Mesendoderm (in vitro differentiated cells): ENCODE measurements at regions not wholly inside any gene's neighbourhood (a gene's known extent, or its start where the extent isn't known, plus 50 kb on each side); places are given as distances from the start of the nearest gene placed in this dataset.

ENCODE experiments used
- DNase-seq: peaks from one replicate; pipeline ENCODE4 v3.0.0; 2013
- H2AK5ac ChIP-seq: 2 replicates; pipeline ENCODE4 v1.6.1; 2013; ENCODE audit warnings: low read length, inconsistent platforms
- H2BK120ac ChIP-seq: 2 replicates; pipeline ENCODE4 v1.6.1; 2013; ENCODE audit warnings: low read depth, mild to moderate bottlenecking, low read length, moderate library complexity, mixed read lengths
- H2BK15ac ChIP-seq: replicated peaks from 2 replicates; pipeline ENCODE4 v1.6.1; 2013; ENCODE audit warnings: low read depth, mild to moderate bottlenecking, moderate library complexity
- H2BK5ac ChIP-seq: 2 replicates; pipeline ENCODE4 v1.6.1; 2013; ENCODE audit warnings: low read length, inconsistent platforms
- H3K18ac ChIP-seq: 2 replicates; pipeline ENCODE4 v1.6.1; 2013; ENCODE audit warnings: mild to moderate bottlenecking, low read length, mixed read lengths
- H3K23ac ChIP-seq: one replicate; pipeline ENCODE4 v1.6.1; 2013; ENCODE audit warnings: low read length
- H3K27ac ChIP-seq: 2 replicates; pipeline ENCODE4 v1.5.1; 2013; ENCODE audit warnings: low read depth, mild to moderate bottlenecking, inconsistent platforms, low read length, moderate library complexity
- H3K27me3 ChIP-seq: 2 replicates; pipeline ENCODE4 v1.6.1; 2013; ENCODE audit warnings: low read length, control low read depth, mild to moderate bottlenecking, inconsistent platforms; ENCODE audit not compliant: insufficient read depth, poor library complexity
- H3K36me3 ChIP-seq: 2 replicates; pipeline ENCODE4 v1.6.1; 2013; ENCODE audit warnings: low read length, inconsistent platforms; ENCODE audit not compliant: control insufficient read depth, insufficient read depth
- H3K4ac ChIP-seq: one replicate; pipeline ENCODE4 v1.6.1; 2013; ENCODE audit warnings: low read depth, mild to moderate bottlenecking, low read length, moderate library complexity
- H3K4me1 ChIP-seq: 2 replicates; pipeline ENCODE4 v1.6.1; 2013; ENCODE audit warnings: low read depth, low read length, inconsistent platforms; ENCODE audit not compliant: control insufficient read depth
- H3K4me2 ChIP-seq: 2 replicates; pipeline ENCODE4 v1.6.1; 2013; ENCODE audit warnings: low read length
- H3K4me3 ChIP-seq: 2 replicates; pipeline ENCODE4 v1.5.1; 2013; ENCODE audit warnings: mild to moderate bottlenecking, low read length
- H3K56ac ChIP-seq: one replicate; pipeline ENCODE4 v1.6.1; 2013; ENCODE audit warnings: low read length
- H3K79me1 ChIP-seq: 2 replicates; pipeline ENCODE4 v1.6.1; 2013; ENCODE audit warnings: low read length, inconsistent platforms
- H3K79me2 ChIP-seq: 2 replicates; pipeline ENCODE4 v1.6.1; 2013; ENCODE audit warnings: mild to moderate bottlenecking, low read length; ENCODE audit not compliant: control insufficient read depth, insufficient read depth
- H3K9ac ChIP-seq: 2 replicates; pipeline ENCODE4 v1.6.1; 2013; ENCODE audit warnings: low read length, inconsistent platforms
- H4K5ac ChIP-seq: one replicate; pipeline ENCODE4 v1.6.1; 2013; ENCODE audit warnings: low read length
- H4K8ac ChIP-seq: one replicate; pipeline ENCODE4 v1.6.1; 2013; ENCODE audit warnings: low read depth, mild to moderate bottlenecking, control low read depth, low read length, moderate library complexity
- WGBS: extraction: QIAGEN DNeasy Blood & Tissue Kit; methylation state at CpG from one replicate; pipeline ENCODE4 v1.1.7; 2013; ENCODE audit warnings: low lambda C conversion rate, missing lambda C conversion rate; ENCODE audit not compliant: insufficient coverage; ENCODE audit errors: extremely low coverage; 5-methylcytosine and 5-hydroxymethylcytosine counted together

DNA sequence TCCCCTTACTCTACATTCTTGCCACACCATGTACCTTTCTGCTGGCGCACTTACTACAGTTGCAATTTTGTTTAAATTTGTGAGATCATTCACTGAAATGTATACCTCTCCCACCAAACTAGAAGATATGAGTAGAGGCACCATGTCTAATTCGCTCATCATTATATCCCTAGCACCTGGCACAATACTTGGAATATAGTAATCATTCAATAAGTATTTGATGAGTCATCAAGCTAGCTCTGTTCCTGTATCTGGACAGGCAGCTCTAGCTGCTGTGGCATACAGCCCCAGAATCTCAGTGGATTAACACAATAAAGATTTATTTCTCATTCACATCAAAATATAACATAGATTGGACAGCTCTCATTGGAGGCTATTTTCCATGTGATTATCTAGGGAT is 245.9 kb downstream of the IDS start:
- Histone ChIP-seq H4K8ac (no peak overlapping the region), H3K4me3 (no peak overlapping the region), H2BK120ac (no peak overlapping the region), H4K5ac (no peak overlapping the region), H3K27ac (no peak overlapping the region), H3K4me2 (no peak overlapping the region), H3K4me1 (no peaks in the 10 kb centered on the region), H3K79me1 (no peaks in the 10 kb centered on the region), H3K27me3 (no peaks in the 10 kb centered on the region), H2AK5ac (no peak overlapping the region), H3K36me3 (no peaks in the 10 kb centered on the region), H3K23ac (no peak overlapping the region), H3K79me2 (no peaks in the 10 kb centered on the region), H2BK5ac (no peak overlapping the region), H3K18ac (no peak overlapping the region), H2BK15ac (no peak overlapping the region), H3K9ac (no peak overlapping the region), H3K56ac (no peak overlapping the region), H3K4ac (no peak overlapping the region)
- DNase-seq = no peak
- no CpG with 5 or more reads among the region's 2 CpGs for WGBS

DNA sequence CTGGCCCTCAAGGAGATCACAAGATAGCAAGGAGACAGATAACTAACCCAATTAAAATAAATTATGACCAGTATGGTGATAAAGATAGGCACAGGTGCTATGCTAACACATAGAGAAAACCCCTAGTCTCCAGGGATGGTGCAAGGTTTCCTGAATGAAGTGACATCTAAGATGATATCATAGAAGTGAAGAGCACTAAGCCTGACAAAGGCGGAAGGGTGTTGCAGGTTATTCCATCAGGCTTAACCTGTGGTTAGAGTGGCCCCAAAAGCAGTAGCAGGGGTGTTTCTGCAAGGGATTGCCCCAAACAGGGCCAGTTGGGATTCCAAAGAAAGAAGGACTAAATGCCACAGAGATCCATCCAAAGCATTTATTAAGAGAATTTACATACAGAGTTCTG is 249.2 kb downstream of the IDS start:
- H3K18ac ChIP-seq = no peak overlapping the region
- H3K4me3 ChIP-seq = no peak overlapping the region
- no peaks in the 10 kb centered on the region for H3K79me1 ChIP-seq
- no peak for DNase-seq
- H3K27ac ChIP-seq = no peak overlapping the region
- no CpG with 5 or more reads among the region's 1 CpG for whole genome bisulfite sequencing
- no peaks in the 10 kb centered on the region for H3K79me2 ChIP-seq
- H2AK5ac ChIP-seq = no peak overlapping the region
- no peak overlapping the region for H3K4ac ChIP-seq
- H3K4me1 ChIP-seq = no peaks in the 10 kb centered on the region
- no peak overlapping the region for H2BK15ac ChIP-seq
- H4K8ac ChIP-seq = no peak overlapping the region
- H3K36me3 ChIP-seq = no peaks in the 10 kb centered on the region
- H2BK120ac ChIP-seq = no peak overlapping the region
- no peak overlapping the region for H3K9ac ChIP-seq
- H3K4me2 ChIP-seq = no peak overlapping the region
- no peaks in the 10 kb centered on the region for H3K27me3 ChIP-seq
- no peak overlapping the region for H2BK5ac ChIP-seq
- no peak overlapping the region for H3K23ac ChIP-seq
- no peak overlapping the region for H3K56ac ChIP-seq
- no peak overlapping the region for H4K5ac ChIP-seq

DNA sequence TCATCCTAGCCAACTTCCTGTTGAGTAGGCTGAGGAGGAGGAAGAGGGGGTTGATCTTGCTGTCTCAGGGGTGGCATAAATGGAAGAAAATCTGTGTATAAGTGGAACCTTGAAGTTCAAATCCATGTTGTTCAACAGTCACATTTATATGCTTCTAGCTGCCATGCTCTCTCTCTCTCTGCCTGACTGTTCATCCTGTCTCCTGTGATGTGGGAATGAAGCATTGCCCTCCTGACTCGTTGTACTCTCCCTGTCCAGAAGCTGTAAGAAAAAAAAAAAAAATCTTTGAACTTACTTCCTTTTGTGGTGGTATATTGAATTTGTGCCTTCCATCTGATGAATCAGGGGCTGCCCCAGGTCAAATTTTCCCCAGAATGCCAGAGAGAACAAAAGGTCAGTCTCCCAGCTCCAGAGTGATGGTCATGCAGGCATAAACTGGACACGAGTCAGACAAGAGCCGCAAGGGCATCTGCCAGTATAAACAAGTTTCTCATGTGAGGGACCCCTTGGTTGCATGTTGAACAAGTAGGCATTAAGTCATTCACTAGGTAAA is 257.0 kb downstream of the IDS start:
- no peak overlapping the region for H2AK5ac ChIP-seq
- H3K4ac ChIP-seq = no peak overlapping the region
- H3K4me1 ChIP-seq = no peaks in the 10 kb centered on the region
- no peak overlapping the region for H4K5ac ChIP-seq
- H3K23ac ChIP-seq = no peak overlapping the region
- no peak overlapping the region for H3K18ac ChIP-seq
- no peak overlapping the region for H2BK15ac ChIP-seq
- H3K27me3 ChIP-seq = no peaks in the 10 kb centered on the region
- WGBS = no CpG with 5 or more reads among the region's 3 CpGs
- no peaks in the 10 kb centered on the region for H3K36me3 ChIP-seq
- H3K9ac ChIP-seq = no peak overlapping the region
- no peak overlapping the region for H3K56ac ChIP-seq
- H3K4me3 ChIP-seq = no peak overlapping the region
- no peak overlapping the region for H3K4me2 ChIP-seq
- no peak overlapping the region for H4K8ac ChIP-seq
- H3K27ac ChIP-seq = no peak overlapping the region
- no peak overlapping the region for H2BK5ac ChIP-seq
- no peaks in the 10 kb centered on the region for H3K79me1 ChIP-seq
- no peak overlapping the region for H2BK120ac ChIP-seq
- no peaks in the 10 kb centered on the region for H3K79me2 ChIP-seq
- DNase-seq = no peak

DNA sequence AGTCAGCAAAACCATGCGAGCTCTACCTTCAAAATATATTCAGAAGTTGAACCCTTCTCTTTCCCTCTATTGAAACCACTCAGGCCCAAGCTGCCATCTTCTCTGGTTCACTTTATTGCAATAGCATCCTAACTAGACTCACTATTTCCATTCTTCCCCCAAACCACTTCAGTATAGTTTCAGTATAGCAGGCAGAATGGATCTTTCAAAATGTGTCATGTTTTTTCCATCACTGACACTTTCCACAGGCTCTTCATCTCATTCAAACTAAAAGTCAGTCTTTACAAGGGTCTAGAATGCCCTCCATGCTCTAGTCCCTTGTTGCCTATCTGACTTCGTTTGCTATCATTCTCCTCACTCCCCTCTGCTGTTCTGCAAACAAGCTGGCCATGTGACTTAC is 274.4 kb downstream of the IDS start:
- H3K79me2 ChIP-seq = no peaks in the 10 kb centered on the region
- no peaks in the 10 kb centered on the region for H3K36me3 ChIP-seq
- H4K8ac ChIP-seq = no peak overlapping the region
- no peak overlapping the region for H3K27ac ChIP-seq
- no peak overlapping the region for H3K9ac ChIP-seq
- H2BK5ac ChIP-seq = no peak overlapping the region
- no peaks in the 10 kb centered on the region for H3K79me1 ChIP-seq
- H3K4ac ChIP-seq = no peak overlapping the region
- no peak overlapping the region for H3K18ac ChIP-seq
- no peak overlapping the region for H2BK15ac ChIP-seq
- H3K4me2 ChIP-seq = no peak overlapping the region
- no peak overlapping the region for H3K23ac ChIP-seq
- WGBS = no CpG with 5 or more reads among the region's 2 CpGs
- no peak overlapping the region for H4K5ac ChIP-seq
- no peak for DNase-seq
- no peaks in the 10 kb centered on the region for H3K27me3 ChIP-seq
- H3K4me3 ChIP-seq = no peak overlapping the region
- H3K56ac ChIP-seq = no peak overlapping the region
- no peak overlapping the region for H2AK5ac ChIP-seq
- H2BK120ac ChIP-seq = no peak overlapping the region
- H3K4me1 ChIP-seq = no peaks in the 10 kb centered on the region

DNA sequence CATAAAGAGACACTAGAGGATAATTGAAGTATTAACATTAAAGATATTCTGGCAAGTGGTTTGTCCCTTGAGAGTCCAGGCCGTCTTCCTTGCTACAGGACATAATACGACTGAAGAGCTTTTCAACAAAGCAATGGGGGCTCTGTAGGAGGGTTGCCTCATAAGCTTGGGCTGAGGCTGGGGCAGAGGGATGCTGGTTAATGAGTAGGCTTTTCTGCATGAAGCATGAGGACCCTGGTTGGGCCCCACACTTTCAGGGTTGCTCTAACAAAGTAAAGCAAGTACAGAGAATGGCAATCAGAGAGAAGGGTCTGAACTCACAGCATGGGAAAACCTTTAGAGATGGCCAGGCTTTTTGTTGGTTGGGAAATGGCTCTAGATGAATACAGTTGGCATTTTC is 281.3 kb downstream of the IDS start:
- H3K4ac ChIP-seq = no peak overlapping the region
- no CpG with 5 or more reads among the region's 2 CpGs for WGBS
- no peak overlapping the region for H3K27ac ChIP-seq
- no peak overlapping the region for H3K9ac ChIP-seq
- H2AK5ac ChIP-seq = no peak overlapping the region
- H3K4me3 ChIP-seq = no peak overlapping the region
- H3K79me1 ChIP-seq = no peaks in the 10 kb centered on the region
- H3K4me1 ChIP-seq = no peaks in the 10 kb centered on the region
- no peak overlapping the region for H2BK15ac ChIP-seq
- H3K36me3 ChIP-seq = no peaks in the 10 kb centered on the region
- H4K5ac ChIP-seq = no peak overlapping the region
- H3K18ac ChIP-seq = no peak overlapping the region
- no peak overlapping the region for H3K23ac ChIP-seq
- DNase-seq = no peak
- H3K79me2 ChIP-seq = no peaks in the 10 kb centered on the region
- no peaks in the 10 kb centered on the region for H3K27me3 ChIP-seq
- no peak overlapping the region for H2BK5ac ChIP-seq
- H3K56ac ChIP-seq = no peak overlapping the region
- H2BK120ac ChIP-seq = no peak overlapping the region
- H3K4me2 ChIP-seq = no peak overlapping the region
- H4K8ac ChIP-seq = no peak overlapping the region

DNA sequence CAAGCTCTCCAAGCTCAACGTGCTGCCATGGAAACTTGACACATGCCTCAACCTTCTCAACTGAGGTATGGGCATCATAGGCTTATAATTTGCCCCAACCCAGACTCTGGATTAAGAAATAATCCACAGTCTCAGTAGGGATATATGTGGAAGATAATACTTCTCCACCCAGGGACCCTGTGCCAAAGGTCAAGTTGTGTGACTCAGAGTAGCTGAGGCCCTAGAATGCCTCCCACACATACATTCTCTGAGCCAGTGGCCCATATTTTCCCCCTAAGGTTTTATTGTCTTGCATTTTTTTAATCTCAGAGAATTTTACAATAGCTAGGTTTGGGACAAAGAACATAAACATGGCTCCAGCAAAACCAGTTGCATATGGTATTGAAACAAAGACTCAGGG is 283.1 kb downstream of the IDS start:
- no peak overlapping the region for H2BK120ac ChIP-seq
- no peak overlapping the region for H3K4me3 ChIP-seq
- H3K79me2 ChIP-seq = no peaks in the 10 kb centered on the region
- H3K56ac ChIP-seq = no peak overlapping the region
- no peaks in the 10 kb centered on the region for H3K79me1 ChIP-seq
- no peak overlapping the region for H3K23ac ChIP-seq
- no peak overlapping the region for H3K18ac ChIP-seq
- no peak overlapping the region for H2AK5ac ChIP-seq
- H3K9ac ChIP-seq = no peak overlapping the region
- H2BK5ac ChIP-seq = no peak overlapping the region
- no peak overlapping the region for H3K27ac ChIP-seq
- no peaks in the 10 kb centered on the region for H3K36me3 ChIP-seq
- DNase-seq = no peak
- no peak overlapping the region for H2BK15ac ChIP-seq
- no peaks in the 10 kb centered on the region for H3K4me1 ChIP-seq
- H4K8ac ChIP-seq = no peak overlapping the region
- no peak overlapping the region for H3K4ac ChIP-seq
- no peaks in the 10 kb centered on the region for H3K27me3 ChIP-seq
- H4K5ac ChIP-seq = no peak overlapping the region
- no peak overlapping the region for H3K4me2 ChIP-seq
- no CpG with 5 or more reads among the region's 1 CpG for WGBS
